CD4-positive, alpha-beta T cell treated with Interleukin-6 for 4 hours (primary cell): ENCODE measurements at regions not wholly inside any gene's neighbourhood (a gene's known extent, or its start where the extent isn't known, plus 50 kb on each side); places are given as distances from the start of the nearest gene placed in this dataset.
"Not testable (repeated sequence)": the region's sequence is repeated elsewhere in the genome, so short reads cannot be mapped to it uniquely, and the experiment has no call there.

Experiments
- DNase-seq: peaks from one replicate; pipeline ENCODE4 v3.0.0-alpha.2; 2020; ENCODE audit warnings: mixed read lengths

DNA sequence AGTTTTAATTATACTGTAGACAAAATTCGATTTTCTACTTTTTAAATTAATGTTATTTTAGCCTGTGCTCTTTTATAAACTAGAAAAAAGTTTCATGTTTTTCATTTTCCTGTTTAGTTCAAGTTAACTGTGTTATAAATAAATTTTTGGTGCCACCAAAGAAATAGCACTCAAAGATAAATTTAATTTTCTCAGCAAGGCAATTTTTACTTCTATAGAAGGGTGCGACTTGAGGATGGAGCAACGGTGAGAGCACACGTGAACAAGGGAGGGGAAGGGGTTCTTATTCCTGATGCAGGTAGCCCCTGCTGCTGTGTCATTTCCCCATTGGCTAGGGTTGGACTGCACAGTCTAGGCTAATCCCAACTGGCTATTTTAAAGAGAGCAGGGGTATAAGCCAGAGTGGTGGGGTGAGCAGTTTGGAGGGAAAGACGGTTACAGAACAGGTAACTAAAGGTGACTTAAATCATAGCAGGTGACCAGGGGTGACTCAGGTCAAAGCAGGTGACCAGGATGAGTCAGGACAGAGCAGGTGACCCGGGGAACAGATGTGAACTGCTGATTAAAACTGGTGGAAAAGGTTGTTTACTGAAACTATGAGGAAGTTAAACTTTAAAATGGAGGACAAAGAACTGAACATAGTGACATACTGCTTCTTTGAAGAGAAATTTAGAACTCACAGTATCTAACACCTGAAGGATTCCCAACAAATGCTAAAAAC is 104.6 kb upstream of the GPBP1 start:
- no peak for DNase-seq

DNA sequence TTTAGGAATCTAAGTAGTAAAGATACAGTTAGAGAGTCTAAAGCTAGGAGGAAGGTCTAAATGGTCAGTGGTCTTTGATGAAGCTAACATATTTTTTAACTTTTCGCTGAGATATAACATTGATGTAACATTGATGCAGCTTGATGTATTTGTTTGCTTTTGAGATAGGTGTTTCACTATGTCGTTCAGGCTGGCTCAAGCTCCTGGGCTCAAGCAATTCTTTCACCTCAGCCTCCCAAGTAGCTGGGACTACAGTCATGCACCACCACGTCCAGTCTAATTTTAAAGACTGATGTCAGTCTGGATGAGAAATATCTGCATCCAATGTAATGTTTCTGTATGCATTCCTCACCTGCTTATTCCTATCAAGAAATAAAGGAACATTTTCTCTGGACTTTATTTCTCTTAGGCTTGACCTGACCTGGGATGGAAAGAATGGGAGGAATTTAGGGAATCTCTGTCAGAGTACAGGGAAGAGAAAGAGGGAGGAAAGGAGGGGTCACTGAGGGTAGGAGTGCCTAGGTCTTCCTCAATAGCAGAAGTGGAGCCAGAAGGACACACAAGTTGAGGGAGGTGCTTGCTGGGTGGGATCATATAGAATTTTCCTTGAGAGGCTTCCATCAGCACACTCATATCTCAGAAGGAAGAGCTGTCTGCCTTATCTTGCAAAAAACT is 101.5 kb upstream of the GPBP1 start:
- no peak for DNase-seq

DNA sequence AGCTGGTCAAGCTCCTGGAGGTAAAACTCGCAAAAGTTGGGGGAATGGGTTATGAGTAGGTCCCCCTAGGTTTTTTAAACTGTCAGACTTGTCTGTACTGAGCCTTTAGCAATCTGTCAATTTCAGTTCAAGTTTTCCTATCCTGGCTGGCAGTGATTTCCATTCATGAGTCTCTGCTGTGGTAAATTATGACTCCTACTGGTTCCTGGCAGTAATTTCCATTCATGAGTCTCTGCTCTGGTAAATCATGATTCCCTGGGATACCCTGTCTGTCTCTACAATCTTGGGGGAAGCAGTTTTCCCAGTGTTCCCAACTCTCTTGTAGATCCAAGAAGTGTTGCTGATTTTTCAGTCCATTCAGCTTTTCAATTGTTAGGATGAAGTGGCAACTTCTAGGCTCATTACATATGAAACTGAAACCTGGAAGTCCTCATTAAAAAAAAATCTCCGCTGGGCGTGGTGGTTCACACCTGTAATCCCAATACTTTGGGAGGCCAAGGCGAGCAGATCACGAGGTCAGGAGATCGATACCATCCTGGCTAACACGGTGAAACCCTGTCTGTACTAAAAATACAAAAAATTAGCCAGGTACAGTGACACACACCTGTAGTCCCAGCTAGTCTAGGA is 91.3 kb upstream of the GPBP1 start:
- DNase-seq: no peak

DNA sequence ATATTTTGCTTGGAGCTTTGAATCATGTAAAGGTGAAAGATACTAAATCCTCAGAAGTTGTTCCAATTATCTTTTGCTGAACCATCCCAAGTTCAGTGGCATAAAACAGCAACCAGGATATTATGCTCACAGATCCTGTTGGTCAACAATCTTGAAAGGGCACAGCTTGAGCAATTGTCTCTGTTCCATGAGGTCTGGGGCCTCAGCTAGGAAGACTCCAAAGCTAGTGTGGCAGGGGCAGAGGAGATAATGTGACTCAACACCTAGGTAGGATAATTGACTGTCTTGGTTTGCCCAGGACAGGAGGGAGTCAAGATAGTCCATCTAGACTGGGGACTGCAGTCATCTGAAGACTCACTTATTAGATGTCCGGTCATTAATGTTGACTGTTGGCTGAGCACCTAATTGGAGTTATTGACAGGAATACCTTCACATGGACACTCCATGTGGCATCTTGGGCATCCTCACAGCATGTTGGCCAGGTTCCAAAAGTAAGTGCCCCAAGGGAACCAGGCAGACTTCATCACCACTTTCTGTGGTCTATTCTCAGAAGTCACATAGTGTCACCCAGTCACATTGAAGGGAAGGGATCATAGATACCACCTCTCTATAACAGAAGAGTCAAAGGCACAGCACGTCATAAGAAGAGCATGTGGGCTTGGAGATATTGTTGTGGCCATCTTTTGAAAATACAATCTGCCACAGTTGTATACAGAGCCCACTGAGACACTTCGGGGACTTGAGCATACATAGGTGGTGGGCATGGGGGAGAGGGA is 88.4 kb upstream of the GPBP1 start:
- DNase-seq: no peak

DNA sequence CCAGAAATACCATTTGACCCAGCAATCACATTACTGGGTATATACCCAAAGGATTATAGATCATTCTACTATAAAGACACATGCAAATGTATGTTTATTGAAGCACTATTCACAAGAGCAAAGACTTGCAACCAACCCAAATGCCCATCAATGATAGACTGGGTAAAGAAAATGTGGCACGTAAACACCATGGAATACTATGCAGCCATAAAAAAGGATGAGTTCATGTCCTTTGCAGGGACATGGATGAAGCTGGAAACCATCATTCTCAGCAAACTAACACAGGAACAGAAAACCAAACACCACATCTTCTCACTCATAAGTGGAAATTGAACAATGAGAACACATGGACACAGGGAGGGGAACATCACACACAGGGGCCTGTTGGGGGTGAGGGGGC is 85.9 kb upstream of the GPBP1 start:
- not testable (repeated sequence) for DNase-seq

DNA sequence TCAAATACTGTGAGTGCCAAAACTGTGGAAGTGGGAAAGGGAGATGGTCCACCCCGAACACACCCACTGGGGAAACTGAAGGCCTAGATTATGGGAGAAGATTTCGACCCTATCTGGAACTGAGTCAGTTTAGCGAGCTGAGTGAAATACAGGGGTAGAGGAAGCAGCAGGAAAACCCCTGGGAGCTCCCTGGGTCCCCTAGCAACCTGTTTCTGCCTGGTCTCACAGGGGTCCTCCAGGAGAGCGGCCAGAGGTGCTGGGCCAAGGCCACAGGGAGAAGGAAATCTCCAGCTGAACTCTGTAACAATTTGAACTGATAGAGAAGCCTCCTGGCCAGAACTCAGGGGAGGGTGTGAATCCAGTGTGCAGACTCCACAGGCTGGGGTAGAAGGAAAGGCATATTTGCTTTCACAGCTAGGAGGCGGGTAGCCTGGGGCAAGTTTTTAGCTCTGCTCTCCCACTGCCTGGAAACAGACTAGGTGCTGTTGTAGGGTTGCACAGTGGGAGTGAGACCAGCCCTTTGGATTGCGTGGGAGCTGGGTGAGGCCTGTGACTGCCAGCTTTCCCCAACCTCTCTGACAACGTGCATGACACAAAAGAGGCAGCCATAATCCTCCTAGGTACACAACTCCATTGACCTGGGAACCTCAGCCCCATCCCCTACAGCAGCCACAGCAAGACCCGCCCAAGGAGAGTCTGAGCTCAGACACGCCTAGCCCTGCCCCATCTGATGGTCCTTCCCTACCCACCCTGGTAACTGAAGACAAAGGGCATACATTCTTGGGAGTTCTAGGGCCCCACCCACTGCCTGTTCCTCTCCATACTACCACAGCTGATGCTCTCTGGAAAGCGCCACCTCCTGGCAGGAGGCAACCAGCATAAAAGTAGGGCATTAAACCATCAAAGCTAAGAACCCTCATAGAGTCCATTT is 78.8 kb upstream of the GPBP1 start:
- no peak for DNase-seq

DNA sequence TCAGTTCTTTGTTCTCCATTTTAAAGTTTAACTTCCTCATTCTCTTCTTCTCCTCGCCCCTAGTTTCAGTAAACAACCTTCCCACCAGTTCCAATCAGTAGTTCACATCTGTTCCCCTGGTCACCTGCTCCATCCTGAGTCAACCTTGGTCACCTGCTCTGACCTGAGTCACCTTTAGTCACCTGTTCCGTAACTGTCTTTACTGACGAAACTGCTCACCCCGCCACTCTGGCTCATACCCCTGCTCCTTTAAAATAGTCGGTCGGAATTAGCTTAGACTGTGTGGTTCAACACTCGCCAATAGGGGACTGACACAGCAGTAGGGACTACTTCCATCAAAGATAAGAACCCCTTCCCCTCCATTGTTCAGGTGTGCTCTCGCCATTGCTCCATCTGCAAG is 76.3 kb upstream of the GPBP1 start:
- no peak for DNase-seq

DNA sequence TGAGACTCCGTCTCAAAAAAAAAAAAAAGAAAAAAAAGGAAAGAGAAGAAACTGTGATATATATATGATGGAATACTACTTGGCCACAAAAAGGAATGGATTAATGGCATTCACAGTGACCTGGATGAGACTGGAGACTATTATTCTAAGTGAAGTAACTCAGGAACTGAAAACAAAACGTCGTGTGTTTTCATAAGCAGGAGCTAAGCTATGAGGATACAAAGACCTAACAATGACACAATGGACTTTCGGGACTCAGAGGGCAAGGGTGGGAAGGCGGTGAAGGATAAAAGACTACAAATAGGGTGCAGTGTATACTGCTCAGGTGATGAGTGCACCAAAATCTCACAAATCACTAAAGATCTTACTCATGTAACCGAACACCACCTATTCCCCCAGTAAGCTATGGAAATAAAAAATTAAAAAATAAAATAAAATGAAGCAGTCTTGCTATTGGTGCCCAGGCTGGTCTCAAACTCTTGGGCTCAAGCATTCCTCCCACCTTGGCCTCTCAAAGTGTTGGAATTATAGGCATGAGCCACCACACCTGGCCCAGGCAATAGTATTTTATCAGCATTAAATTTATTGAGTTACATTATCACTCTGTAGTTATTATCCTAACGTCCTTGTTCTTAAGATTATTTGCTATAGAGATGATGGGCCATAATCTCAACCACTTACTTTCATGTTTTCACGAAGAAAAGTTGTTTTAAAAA is 71.5 kb upstream of the GPBP1 start:
- no peak for DNase-seq

DNA sequence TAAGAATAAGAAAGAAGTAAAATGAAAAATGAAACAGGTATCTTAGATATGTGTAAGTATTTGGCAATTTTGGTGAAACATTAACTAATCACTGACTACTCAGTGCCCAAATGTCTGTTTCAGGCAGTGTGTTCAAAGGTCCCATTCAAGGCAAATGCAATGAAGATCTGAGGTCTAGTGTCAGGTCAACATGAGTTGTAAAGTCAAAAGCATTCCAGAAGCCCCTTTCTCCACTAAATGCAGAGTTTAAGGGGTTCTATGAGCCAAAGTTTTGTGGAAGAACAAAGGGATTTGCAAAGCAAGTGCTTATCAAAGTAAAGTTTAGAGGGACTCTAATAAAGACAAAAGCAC is 71.0 kb upstream of the GPBP1 start:
- DNase-seq: no peak

DNA sequence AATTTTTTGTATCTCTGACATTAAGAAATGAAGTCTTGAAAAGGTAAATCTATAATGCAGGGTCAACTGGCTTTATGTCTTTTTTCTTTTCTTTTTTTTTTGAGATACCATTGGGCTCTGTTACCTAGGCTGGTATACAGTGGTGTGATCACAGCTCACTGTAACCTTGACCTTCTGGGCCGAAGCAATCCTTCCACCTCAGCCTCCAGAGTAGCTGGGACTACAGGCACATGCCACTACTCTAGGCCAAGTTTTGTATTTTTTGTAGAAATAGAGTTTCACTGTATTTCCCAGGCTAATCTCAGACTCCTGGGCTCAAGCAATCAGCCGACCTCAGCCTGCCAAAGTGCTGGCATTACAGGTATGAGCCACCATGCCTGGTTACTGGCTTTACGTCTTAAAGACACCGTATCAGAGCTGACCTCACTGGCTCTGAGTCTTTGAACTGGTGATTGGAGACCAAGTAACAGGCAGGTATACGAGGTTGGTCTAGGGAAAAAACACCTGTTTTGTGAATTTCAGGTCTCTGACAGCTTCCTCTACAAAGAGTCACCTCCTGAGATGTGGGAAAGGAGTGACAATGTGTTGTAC is 70.4 kb upstream of the GPBP1 start:
- no peak for DNase-seq

DNA sequence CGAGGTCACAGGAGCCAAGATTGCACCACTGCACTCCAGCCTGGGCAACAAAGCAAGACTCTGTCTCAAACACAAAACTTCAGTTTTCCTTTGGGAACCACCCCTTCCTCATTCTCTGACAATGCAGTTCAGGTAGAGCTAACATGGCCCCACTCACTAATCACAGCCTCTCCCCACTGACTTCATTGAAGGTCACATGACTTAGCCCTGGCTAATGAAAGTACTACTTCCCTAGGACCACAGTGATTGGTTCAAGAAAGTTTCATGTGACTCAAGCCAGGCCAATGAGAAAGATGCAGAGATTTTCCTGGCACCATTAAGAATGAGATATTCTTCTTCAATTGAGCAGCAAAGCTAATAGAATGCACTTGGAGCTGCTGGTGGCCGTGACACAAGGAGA is 67.2 kb upstream of the GPBP1 start:
- no peak for DNase-seq

DNA sequence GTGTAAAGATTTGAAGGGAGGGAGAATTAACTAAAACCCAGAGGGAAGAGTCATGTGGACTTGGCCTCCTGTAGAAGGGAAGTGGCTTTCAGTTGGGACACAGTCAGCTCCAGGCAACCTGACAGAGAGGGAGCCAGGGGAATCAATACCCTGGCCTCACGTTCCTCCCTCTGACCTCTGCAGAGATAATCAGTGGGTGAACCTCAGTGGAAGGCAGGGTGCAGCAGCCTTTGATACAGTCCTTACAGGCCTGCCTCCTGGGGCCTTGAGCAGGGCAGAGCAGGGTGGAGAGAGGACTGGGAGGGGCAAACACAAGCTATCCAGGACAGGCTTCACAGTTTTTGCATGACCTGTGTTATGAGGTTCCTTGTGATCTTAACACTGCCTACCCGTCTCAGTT is 61.9 kb upstream of the GPBP1 start:
- DNase-seq: no peak

DNA sequence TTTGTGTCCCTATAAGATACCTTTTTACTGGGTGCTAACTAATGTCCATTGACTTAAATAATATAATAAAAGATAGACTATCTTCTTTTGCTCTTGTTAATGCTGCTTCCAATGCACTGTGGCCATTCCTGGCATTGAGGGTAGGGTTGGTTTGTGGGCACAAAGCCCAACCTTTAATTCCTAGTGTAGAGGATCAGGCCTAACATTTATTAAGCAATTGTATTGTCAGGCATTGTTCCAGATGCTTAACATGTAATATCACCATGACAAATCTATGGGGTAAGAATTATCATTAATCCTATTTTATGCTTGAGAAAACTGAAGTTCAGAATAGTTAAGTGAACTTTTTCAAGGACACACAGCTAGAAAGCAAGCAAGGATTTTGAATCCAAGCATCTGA is 60.4 kb upstream of the GPBP1 start:
- no peak for DNase-seq

DNA sequence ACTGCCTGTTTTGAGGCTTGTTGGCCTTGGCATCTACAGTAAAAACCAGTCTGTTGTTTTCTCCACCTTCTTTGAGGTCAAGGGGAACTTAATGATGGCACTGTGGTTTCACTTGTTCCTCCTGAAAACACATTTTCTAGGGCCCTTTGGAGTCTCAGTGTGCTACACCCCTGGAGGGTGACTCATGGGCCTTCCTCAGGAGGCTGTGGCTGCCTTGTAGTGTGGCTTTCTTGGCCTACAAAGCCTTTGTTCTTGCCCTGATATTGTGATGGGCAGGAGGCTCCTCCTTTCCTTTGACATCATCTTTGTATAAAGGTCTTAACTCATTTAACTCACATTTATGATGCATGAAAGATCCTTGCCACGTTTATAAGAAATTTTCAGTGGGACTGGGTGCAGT is 56.3 kb upstream of the GPBP1 start:
- DNase-seq: peak; percentile 67

DNA sequence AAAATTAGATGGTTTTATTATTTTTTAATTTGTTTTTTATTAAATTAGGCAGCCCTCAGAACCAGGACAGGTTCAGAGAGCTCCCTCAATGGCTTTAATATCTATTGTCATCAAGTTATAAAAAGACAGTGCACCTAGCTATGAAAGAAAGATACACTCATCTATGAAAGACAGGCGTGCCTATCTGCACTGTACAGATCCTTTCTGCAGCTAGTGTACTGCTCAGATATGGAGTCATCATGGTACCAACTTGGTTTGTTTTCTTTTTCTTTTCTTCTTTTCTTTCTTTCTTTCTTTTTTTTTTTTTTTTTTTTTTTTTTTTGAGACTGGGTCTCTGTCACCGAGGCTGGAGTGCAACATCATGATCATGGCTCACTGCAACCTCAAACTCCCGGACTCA is 54.8 kb upstream of the GPBP1 start:
- DNase-seq: no peak

DNA sequence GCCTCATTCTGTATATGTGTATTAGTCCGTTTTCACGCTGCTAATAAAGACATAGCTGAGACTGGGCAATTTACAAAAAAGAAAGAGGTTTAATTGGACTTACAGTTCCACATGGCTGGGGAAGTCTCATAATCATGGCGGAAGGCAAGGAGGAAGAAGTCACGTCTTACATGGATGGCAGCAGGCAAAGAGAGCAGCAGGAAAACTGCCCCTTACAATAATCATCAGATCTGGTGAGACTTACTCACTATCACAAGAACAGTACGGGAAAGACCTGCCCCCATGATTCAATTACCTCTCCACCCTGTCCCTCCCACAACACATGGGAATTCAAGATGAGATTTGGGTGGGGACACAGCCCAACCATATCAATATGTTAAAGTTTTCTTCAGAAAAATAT is 49.8 kb upstream of the GPBP1 start:
- DNase-seq: no peak
